Ascending aorta (tissue), 2 donors: ENCODE measurements at regions not wholly inside any gene's neighbourhood (a gene's known extent, or its start where the extent isn't known, plus 50 kb on each side); places are given as distances from the start of the nearest gene placed in this dataset.

Experiments used
- DNase-seq, 2 donors: peaks; one replicate each; pipeline ENCODE4 v3.0.0-alpha.2; 2019; ENCODE audit warnings: low spot score in 2 of 2
- H3K27ac ChIP-seq, 2 donors: fragments of 200-600 bp; sonication (generic); one replicate each; pipeline ENCODE4 v1.5.1; 2016 to 2017; ENCODE audit warnings: mild to moderate bottlenecking in 1 of 2
- H3K27me3 ChIP-seq: fragments of 200-600 bp; sonication (generic); one replicate; pipeline ENCODE4 v1.5.1; 2017
- H3K36me3 ChIP-seq, 2 donors: fragments of 200-600 bp; sonication (generic); one replicate each; pipeline ENCODE4 v1.5.1; 2016
- H3K4me1 ChIP-seq, 2 donors: fragments of 200-600 bp; sonication (generic); one replicate each; pipeline ENCODE4 v1.5.1; 2016 to 2017; ENCODE audit warnings: mild to moderate bottlenecking in 1 of 2
- H3K4me3 ChIP-seq, 2 donors: fragments of 200-600 bp; sonication (generic); one replicate each; pipeline ENCODE4 v1.5.1; 2016 to 2017; ENCODE audit warnings: mild to moderate bottlenecking in 1 of 2
- H3K9me3 ChIP-seq, 2 donors: fragments of 200-600 bp; sonication (generic); one replicate each; pipeline ENCODE4 v1.5.1; 2016
- intact Hi-C: fragments of 100-400 bp; cut with DNase I; formaldehyde crosslinking; loops from one replicate; pipeline ENCODE4 v1.15.1; 2023
- TF ChIP-seq, protein P1 (sequence below), 3 experiments: fragments of 200-600 bp in 2 of 3; fragments of 450-650 bp in 1 of 3; sonication (generic) in 2 of 3; IDR thresholded peaks; one replicate each; pipeline ENCODE4 v1.5.1; 2016 to 2019; ENCODE audit warnings: antibody characterized with exemption in 3 of 3, mild to moderate bottlenecking in 1 of 3, moderate library complexity in 1 of 3

DNA sequence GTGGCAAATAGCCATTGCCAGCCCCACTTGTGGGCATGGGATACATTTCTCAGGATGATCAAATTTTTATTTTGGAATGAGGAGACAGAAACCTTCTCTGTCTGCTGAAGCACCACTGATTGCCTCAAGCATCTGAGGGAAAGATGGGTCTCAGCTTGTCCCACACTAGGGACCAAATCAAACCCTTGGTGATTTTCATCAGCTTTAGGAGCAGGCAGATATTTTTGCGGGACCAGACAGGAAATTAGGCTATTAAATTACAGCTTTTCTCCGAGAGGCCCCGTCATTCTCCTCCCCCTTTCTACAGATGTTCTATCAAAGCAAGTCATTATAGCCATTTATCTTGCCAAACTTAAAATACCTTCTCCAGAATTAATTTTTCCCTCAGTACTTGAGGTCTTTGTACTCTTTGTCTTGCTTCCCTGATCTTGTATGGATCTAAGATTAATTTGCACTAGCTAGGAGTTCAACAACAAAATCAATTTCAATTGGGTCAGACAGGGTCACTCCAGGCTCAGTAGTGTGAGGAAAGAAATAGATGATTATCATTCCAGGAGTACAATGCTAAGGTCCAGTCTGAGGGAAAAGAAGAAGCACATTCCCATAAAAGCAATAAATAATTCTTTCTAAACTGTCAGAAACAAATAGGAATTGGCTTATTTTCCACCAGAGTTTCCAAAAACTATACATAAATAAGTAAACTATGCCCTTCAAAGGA is 818.1 kb upstream of the SOX11 start:
- TF ChIP-seq, protein P1, sequence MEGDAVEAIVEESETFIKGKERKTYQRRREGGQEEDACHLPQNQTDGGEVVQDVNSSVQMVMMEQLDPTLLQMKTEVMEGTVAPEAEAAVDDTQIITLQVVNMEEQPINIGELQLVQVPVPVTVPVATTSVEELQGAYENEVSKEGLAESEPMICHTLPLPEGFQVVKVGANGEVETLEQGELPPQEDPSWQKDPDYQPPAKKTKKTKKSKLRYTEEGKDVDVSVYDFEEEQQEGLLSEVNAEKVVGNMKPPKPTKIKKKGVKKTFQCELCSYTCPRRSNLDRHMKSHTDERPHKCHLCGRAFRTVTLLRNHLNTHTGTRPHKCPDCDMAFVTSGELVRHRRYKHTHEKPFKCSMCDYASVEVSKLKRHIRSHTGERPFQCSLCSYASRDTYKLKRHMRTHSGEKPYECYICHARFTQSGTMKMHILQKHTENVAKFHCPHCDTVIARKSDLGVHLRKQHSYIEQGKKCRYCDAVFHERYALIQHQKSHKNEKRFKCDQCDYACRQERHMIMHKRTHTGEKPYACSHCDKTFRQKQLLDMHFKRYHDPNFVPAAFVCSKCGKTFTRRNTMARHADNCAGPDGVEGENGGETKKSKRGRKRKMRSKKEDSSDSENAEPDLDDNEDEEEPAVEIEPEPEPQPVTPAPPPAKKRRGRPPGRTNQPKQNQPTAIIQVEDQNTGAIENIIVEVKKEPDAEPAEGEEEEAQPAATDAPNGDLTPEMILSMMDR (IDR thresholded peaks at IDR 0.05), result no peak
- no peaks in the 10 kb centered on the region for H3K36me3 ChIP-seq
- H3K9me3 ChIP-seq, result no peaks in the 10 kb centered on the region
- no peaks in the 10 kb centered on the region for H3K27me3 ChIP-seq
- intact Hi-C loops, result no loop called here
- no peaks in the 10 kb centered on the region for H3K4me1 ChIP-seq
- no peak for DNase-seq
- H3K27ac ChIP-seq, result no peak overlapping the region
- no peak overlapping the region for H3K4me3 ChIP-seq

DNA sequence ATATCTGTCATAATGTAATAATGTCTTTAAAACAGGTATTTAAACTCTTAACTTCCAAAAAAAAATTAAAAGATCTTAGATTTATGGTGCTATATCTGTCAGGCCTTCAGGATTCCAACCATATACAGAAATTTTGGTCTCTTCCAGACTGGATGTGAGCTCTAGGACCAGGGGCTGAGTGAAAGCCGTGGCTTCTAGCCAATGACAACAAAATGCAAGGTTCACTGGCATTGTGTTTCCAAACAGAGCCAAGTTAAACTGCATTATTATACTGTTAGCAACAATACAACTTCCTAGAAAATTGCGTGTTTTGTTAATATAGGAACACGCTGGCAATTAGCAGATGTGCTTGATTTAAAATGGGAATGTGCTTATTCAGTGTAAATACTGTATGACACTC is 809.8 kb upstream of the SOX11 start:
- H3K27me3 ChIP-seq, result no peaks in the 10 kb centered on the region
- intact Hi-C loops, result no loop called here

DNA sequence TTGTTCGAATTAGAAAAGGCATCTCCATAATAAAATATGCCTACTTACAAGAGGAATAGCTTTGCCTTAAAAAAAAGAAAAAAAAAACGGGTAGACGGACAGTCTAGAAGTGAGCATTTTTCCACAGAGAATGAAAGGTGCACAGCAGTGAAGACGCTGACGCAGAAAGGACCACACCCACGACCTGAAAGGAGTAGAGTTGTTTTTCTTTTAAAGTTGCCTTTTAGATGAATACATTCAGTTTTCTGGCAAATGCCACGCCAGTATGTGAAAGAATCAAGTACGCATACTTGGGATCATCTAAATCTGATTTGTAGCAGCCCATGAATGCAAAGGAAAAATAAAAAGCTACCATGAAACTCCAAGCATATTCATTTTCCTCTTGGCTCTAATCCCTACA is 809.2 kb upstream of the SOX11 start:
- no peaks in the 10 kb centered on the region for H3K36me3 ChIP-seq
- DNase-seq, result no peak
- intact Hi-C loops, result no loop called here
- no peak overlapping the region for H3K4me3 ChIP-seq
- H3K27me3 ChIP-seq, result no peaks in the 10 kb centered on the region
- H3K9me3 ChIP-seq, result no peaks in the 10 kb centered on the region
- no peaks in the 10 kb centered on the region for H3K4me1 ChIP-seq
- TF ChIP-seq, protein P1 (IDR thresholded peaks at IDR 0.05), result no peak
- H3K27ac ChIP-seq, result no peak overlapping the region

More for the DNA sequence above, 809.8 kb upstream of the SOX11 start:
- H3K4me1 ChIP-seq, result no peaks in the 10 kb centered on the region
- no peaks in the 10 kb centered on the region for H3K36me3 ChIP-seq
- H3K4me3 ChIP-seq, result no peak overlapping the region
- DNase-seq, result no peak
- H3K27ac ChIP-seq, result no peak overlapping the region
- TF ChIP-seq, protein P1 (IDR thresholded peaks at IDR 0.05), result no peak
- no peaks in the 10 kb centered on the region for H3K9me3 ChIP-seq

DNA sequence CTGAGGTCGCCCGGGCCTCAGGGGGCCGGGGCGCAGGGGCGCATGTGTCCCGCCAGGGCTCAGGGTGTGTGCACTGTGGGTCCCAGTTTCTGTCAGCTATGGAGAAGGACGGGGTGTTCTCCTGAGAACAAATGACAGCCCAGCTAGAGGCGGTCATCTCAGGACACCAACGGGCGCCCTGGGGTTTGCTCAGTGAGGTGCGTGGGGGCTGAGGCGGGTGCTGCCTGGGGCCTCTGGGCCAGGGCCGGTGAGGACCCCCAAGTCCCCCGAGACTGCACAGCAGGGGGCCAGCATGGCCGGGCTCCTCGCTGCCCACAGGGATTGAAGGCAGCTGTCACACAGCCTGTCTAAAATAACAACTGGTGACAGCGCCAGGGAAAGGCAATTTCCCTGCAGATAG is 808.8 kb upstream of the SOX11 start:
- TF ChIP-seq, protein P1 (IDR thresholded peaks at IDR 0.05), result no peak
- intact Hi-C loops, result no loop called here
- no peaks in the 10 kb centered on the region for H3K36me3 ChIP-seq
- no peak for DNase-seq
- H3K27ac ChIP-seq, result no peak overlapping the region
- no peaks in the 10 kb centered on the region for H3K27me3 ChIP-seq
- H3K4me1 ChIP-seq, result no peaks in the 10 kb centered on the region
- no peaks in the 10 kb centered on the region for H3K9me3 ChIP-seq
- H3K4me3 ChIP-seq, result no peak overlapping the region

DNA sequence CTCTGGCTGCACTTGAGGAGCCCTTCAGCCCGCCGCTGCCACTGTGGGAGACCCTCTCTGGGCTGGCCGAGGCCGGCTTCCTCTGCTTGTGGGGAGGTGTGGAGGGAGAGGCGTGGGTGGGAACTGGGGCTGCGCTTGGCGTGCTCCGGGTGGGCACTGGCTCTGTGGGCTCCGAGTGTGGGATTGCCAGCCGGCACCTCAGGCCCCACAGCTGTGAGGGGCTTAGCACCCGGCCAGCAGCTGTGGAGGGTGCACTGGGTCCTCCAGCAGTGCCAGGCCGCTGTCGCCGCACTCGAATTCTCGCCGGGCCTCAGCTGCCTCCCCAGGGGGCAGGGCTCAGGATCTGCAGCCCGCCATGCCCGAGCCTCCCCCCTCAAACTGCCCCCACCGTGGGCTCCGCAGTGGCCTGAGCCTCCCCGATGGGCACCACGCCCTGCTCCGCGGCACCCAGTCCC is 808.0 kb upstream of the SOX11 start:
- H3K36me3 ChIP-seq, result no peaks in the 10 kb centered on the region
- no peak overlapping the region for H3K27ac ChIP-seq
- TF ChIP-seq, protein P1 (IDR thresholded peaks at IDR 0.05), result no peak
- intact Hi-C loops, result no loop called here
- no peak for DNase-seq
- no peaks in the 10 kb centered on the region for H3K9me3 ChIP-seq
- H3K4me1 ChIP-seq, result no peaks in the 10 kb centered on the region
- no peaks in the 10 kb centered on the region for H3K27me3 ChIP-seq
- H3K4me3 ChIP-seq, result no peak overlapping the region
